ENCODE measurements at regions not wholly inside any gene's neighbourhood (a gene's known extent, or its start where the extent isn't known, plus 50 kb on each side); places are given as distances from the start of the nearest gene placed in this dataset.

- H3K4me3 ChIP-seq (ENCODE audit: low read depth, low read length), result no peak overlapping the region
- no peak for DNase-seq (ENCODE audit: low read depth)
- TF ChIP-seq CTCF (IDR thresholded peaks at IDR 0.05; ENCODE audit: low read depth, low read length, missing control alignments), result no peak
Measured at GRCh38 chr18:2192562-2192961, 378.7 kb downstream of the METTL4 start.

GRCh38 chr18:2197946-2198345 is 373.4 kb downstream of the METTL4 start:
- TF ChIP-seq CTCF (IDR thresholded peaks at IDR 0.05; ENCODE audit: low read depth, low read length, missing control alignments), result no peak
- no peak overlapping the region for H3K4me3 ChIP-seq (ENCODE audit: low read depth, low read length)
- DNase-seq (ENCODE audit: low read depth), result no peak

DNA sequence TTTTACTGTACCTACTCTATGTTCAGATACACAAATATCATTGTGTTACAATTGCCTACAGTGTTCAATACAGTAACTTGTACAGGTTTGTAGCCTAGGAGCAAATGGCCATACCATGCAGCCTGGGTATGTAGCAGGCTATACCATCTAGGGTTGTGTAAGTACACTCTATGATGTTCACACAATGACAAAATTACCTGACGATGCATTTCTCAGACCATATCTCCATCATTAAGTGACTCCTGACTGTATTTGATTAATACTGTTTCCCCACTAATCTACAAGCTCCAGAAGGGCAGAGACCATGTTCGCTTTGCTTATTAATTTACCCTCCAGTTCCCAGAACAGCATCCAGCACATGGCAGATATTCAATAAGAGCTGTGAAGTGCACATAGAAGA is 372.2 kb downstream of the METTL4 start:
- no peak for TF ChIP-seq CTCF (IDR thresholded peaks at IDR 0.05; ENCODE audit: low read depth, low read length, missing control alignments)
- DNase-seq (ENCODE audit: low read depth), result no peak
- no peak overlapping the region for H3K4me3 ChIP-seq (ENCODE audit: low read depth, low read length)

DNA sequence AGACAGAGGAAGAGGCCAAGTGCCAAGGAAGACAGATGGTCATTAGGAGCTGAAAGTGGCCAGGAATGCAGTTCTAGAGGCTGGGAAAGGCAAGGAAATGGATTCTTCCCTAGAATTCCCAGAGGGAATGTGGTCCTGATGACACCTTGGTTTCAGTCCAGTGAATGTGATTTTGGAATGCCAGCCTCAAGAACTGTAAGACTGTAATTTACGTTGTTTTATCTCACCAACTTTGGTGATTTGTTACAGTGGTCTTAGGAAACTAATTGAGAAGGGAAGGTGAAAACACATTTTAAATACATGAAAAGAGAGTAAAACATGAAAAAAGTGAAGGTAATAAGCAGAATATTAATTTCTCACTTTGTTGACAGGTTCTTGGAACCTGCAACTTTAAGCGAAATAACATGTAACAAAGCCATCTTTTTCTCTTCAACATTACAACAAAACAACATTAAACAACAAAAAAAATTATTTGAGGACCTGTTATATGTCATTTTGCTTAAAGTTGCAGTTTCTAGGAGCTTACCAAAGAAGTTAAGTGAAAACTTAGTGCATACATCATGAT is 370.2 kb downstream of the METTL4 start:
- TF ChIP-seq CTCF (IDR thresholded peaks at IDR 0.05; ENCODE audit: low read depth, low read length, missing control alignments), result no peak
- DNase-seq (ENCODE audit: low read depth), result no peak
- no peak overlapping the region for H3K4me3 ChIP-seq (ENCODE audit: low read depth, low read length)

GRCh38 chr18:2204736-2205135 is 366.6 kb downstream of the METTL4 start:
- DNase-seq (ENCODE audit: low read depth), result no peak
- TF ChIP-seq CTCF (IDR thresholded peaks at IDR 0.05; ENCODE audit: low read depth, low read length, missing control alignments), result no peak
- H3K4me3 ChIP-seq (ENCODE audit: low read depth, low read length), result no peak overlapping the region

DNA sequence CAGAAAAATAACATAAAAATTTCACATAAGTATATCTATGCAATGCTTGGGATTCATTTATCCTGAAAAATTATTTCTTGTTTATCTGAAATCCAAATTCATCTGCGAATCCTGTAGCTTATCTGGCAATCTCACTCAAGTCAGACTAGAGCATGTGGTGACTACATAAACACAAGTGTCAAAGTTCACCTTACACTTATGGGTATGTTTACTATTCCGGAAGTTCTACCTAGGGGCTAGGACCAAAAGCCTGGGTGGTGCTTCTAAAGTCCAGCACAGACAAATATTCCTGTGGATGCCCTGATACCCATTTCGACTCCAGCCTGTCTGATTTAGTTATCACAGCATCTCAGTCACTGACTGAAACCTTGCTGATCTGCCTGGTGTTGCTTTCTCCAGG is 364.0 kb downstream of the METTL4 start:
- no peak for DNase-seq (ENCODE audit: low read depth)
- H3K4me3 ChIP-seq (ENCODE audit: low read depth, low read length), result no peak overlapping the region
- TF ChIP-seq CTCF (IDR thresholded peaks at IDR 0.05; ENCODE audit: low read depth, low read length, missing control alignments), result no peak

GRCh38 chr18:2212598-2213205 is 358.6 kb downstream of the METTL4 start:
- no peak overlapping the region for H3K4me3 ChIP-seq (ENCODE audit: low read depth, low read length)
- DNase-seq (ENCODE audit: low read depth), result no peak
- no peak for TF ChIP-seq CTCF (IDR thresholded peaks at IDR 0.05; ENCODE audit: low read depth, low read length, missing control alignments)

All from GM12864 (cell line).